MG63 (cell line): ENCODE measurements at regions not wholly inside any gene's neighbourhood (a gene's known extent, or its start where the extent isn't known, plus 50 kb on each side); places are given as distances from the start of the nearest gene placed in this dataset.

Experiments used
- DNase-seq: peaks from one replicate; pipeline ENCODE4 v3.0.0-alpha.2; 2020
- H3K27me3 ChIP-seq: fragments of 250-450 bp; sonication (Bioruptor Pico); 2 replicates; pipeline ENCODE4 v1.5.1; 2020; ENCODE audit warnings: mild to moderate bottlenecking, moderate library complexity
- H3K36me3 ChIP-seq: fragments of 250-450 bp; sonication (Bioruptor Pico); 2 replicates; pipeline ENCODE4 v1.5.1; 2020; ENCODE audit warnings: mild to moderate bottlenecking, moderate library complexity
- H3K4me3 ChIP-seq: fragments of 250-450 bp; sonication (Bioruptor Pico); 2 replicates; pipeline ENCODE4 v1.5.1; 2020; ENCODE audit warnings: mild to moderate bottlenecking, moderate library complexity
- H3K9me3 ChIP-seq: fragments of 250-450 bp; sonication (Bioruptor Pico); 2 replicates; pipeline ENCODE4 v1.5.1; 2020; ENCODE audit warnings: mild to moderate bottlenecking, moderate library complexity

DNA sequence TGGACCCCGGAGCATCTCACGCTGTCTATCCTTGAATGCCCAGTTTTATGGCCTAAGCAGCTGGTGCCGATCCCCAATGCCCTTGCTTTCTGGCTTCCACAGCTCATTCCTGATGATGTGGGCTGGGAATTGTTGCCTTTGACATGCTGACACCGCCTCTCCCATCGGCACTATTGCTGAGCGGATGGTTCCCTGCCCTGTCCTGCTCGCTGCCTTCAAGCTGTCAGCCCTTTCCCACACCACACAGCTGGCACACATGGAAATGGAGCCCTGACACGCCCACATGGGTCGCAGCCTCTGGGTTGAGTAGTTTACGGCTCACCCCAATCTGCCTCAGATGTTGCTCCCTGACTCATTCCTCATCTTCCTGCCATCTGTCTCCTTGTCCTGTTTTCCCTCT, 110.2 kb upstream of the SESN3 start:
- Histone ChIP-seq H3K9me3 (no peaks in the 10 kb centered on the region), H3K4me3 (no peak overlapping the region), H3K36me3 (no peaks in the 10 kb centered on the region), H3K27me3 (no peaks in the 10 kb centered on the region)
- peak; percentile 41 for DNase-seq

DNA sequence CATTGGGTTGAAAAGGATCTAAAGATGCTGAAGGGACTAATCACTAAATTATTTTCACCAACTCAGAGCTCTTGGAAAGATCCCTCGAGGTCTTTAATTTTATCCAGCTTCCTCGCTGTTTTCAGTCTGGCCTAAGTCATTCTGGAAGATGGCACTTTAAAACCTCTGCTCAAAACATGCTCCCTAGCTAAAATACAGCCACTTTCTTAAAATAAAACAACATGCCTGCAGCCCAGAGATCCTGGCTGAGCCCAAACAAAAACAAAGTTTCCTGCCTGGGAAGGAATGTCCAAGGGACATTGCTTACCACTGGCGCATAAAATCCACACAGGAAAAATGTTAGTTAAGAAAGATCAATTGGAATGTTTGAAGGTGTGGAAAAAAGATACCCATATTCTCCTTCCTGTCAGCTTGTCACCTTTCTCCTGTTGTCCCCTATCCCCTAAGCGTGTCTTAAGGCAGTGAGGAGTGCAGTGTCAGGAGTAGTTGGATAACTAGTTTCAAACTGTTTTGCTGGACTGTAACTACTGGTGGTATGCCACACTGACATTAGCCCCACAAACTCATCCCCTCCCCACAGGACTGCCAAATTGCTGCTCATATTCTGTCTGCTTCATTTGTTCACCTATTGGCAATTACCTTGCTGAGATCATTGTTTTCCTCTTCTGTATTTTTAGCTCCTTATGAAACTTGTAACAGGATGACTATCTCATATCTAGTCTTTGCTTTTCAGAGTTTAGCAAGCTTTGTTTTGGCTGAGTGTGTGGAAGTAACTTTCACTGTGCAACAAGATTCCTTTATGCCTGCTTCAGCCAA, 108.3 kb upstream of the SESN3 start:
- H3K4me3 ChIP-seq = no peak overlapping the region
- DNase-seq = no peak
- no peaks in the 10 kb centered on the region for H3K9me3 ChIP-seq
- no peaks in the 10 kb centered on the region for H3K36me3 ChIP-seq
- H3K27me3 ChIP-seq = no peaks in the 10 kb centered on the region

DNA sequence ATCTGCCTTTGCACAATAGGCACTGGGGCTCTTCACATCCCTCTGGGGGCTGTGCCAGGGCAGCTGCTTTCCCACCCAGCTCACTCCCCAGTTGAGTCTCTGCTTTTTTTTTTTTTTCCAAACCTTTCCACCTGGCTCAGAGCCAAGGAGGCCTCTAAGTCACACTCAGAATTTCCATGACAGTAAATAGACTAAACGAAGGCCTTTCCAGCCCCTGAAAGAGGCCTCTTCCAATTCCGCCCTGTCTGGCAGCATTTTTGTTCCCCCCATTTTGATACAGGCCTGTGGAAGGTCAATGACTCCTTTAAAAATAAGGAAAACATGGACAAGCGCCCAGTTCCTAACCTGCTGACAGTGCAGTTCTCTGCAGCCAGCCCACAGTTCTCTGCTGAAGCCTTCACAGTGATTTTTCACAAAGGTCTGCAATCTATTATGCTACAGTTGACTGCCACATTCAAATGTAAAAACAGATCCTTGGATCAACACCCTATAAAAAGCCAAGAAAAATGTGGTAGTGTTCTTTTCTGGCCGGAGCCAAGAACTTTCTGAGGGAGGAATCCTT, 107.5 kb upstream of the SESN3 start:
- no peaks in the 10 kb centered on the region for H3K36me3 ChIP-seq
- H3K9me3 ChIP-seq = no peaks in the 10 kb centered on the region
- no peaks in the 10 kb centered on the region for H3K27me3 ChIP-seq
- DNase-seq = no peak
- H3K4me3 ChIP-seq = no peak overlapping the region

DNA sequence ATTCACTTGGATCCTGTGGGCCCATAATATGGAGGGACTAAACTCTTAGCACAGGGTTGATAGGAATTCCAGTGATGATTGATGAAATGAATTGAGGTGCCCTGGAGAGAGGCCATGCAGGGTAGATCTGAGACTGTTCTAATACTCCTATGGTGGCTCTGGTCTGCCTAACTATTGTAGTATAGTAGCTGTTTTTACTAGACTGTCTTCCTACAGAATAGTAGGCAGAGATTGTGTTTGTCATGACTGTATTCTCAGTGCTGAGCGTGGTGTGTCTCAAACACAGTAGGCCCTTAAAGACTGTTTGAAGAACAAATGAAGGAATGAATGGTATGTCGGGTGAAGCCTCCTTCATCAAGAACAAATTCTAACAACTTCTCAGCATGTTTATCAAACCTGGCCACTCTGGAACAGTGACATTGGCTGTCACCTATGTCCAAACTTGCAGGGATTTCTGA, 107.0 kb upstream of the SESN3 start:
- H3K9me3 ChIP-seq = no peaks in the 10 kb centered on the region
- H3K4me3 ChIP-seq = no peak overlapping the region
- no peaks in the 10 kb centered on the region for H3K36me3 ChIP-seq
- no peaks in the 10 kb centered on the region for H3K27me3 ChIP-seq
- no peak for DNase-seq

DNA sequence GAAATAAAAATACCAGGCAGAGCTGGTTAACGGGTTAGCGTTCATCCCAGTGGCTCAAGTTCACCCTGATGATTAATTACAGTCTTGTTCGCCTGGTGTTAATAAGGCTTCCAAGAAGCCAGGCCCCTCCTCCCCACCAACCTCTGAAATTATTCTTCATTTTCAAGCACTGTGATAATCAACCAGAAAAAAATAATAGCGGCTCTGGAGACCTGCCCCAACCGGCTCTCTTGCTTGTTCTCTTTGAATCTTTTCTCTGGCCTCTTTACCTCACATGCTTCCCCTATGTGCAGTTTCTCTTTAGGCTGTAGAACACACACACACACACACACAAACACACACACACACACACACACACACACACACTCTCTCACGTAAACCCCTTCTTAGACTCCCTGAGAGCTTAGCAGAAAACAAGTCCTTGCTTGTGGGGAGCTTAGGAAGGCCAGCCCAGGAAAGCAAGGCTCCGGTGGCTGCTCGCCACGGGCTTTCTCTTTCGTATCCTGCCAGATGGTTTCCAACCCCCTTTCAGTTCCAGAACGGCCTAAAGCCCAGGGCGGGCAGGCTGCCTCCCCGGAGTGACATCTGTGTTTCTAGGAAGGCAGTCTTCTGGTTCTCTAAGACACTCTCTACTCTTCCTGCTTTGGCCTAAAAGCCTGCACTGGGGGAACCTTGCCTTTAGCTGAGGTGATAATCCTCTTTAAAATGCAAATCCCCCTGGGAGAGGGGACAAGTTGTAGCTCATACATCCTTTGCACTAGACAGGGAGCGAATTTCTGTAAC, 106.4 kb upstream of the SESN3 start:
- Histone ChIP-seq H3K9me3 (no peaks in the 10 kb centered on the region), H3K27me3 (no peaks in the 10 kb centered on the region), H3K36me3 (no peaks in the 10 kb centered on the region), H3K4me3 (peak overlapping the region; percentile 12; the same call in 1 of the 2 replicates)
- DNase-seq = peak; percentile 59

DNA sequence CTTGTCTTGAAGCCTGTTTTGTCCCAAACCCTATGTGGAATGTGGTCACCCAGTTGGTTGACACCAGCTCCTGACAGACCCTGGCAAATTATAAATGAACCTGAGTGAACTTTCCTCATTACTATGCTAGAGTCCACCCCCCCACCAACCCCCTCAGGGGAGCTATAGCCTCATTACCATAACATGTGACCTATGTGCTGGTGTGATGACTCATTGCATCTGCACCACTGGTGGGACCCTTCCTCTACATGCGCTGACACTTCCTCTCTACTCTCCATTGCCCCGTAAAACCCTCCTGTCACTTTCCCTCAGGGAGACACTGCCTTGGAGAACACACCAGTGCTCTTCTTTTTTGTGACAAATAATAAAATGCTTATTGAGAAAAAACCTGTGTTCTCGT, 105.0 kb upstream of the SESN3 start:
- Histone ChIP-seq H3K9me3 (no peaks in the 10 kb centered on the region), H3K4me3 (no peak overlapping the region), H3K36me3 (no peaks in the 10 kb centered on the region), H3K27me3 (no peaks in the 10 kb centered on the region)
- no peak for DNase-seq

DNA sequence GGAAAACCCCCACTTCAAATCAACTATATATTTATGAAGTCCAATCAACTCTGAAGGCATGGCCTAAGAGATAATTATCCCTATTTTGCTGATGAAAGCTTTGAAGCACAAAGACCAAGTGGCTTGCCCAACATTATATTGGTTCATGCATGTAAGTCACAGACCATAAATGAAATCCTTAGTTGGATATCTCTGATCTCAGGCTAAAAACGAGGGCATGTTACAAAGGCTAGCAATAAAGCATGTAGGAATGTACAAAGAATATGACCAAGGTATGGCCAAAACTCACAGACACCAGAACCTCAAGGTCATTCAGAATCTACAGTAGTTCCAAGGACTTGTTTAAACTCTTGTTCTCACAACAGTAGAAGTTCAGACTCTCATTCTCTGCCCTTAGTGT, 100.2 kb upstream of the SESN3 start:
- no peaks in the 10 kb centered on the region for H3K9me3 ChIP-seq
- DNase-seq = no peak
- no peak overlapping the region for H3K4me3 ChIP-seq
- H3K36me3 ChIP-seq = no peaks in the 10 kb centered on the region
- H3K27me3 ChIP-seq = no peaks in the 10 kb centered on the region

DNA sequence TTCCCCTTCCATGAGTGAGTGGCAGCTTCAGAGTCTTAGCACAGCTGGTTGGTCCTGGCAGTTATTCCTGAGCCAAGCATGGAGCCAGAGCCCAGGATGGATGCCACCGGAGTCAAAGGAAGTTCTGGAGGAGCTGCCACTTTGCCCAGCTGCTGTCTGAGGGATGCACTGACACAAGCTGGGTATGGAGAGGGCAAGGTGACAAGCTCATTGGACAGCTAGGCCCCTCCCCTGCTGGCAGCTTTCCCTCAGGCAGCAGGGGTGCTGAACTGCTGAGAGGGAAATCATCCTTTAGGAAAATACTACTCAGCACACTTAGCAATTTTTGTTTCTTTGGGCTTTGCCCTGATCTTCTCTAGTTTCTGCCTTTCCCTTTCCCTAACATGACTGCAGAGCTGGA, 99.3 kb upstream of the SESN3 start:
- no peaks in the 10 kb centered on the region for H3K27me3 ChIP-seq
- DNase-seq = peak; percentile 27

DNA sequence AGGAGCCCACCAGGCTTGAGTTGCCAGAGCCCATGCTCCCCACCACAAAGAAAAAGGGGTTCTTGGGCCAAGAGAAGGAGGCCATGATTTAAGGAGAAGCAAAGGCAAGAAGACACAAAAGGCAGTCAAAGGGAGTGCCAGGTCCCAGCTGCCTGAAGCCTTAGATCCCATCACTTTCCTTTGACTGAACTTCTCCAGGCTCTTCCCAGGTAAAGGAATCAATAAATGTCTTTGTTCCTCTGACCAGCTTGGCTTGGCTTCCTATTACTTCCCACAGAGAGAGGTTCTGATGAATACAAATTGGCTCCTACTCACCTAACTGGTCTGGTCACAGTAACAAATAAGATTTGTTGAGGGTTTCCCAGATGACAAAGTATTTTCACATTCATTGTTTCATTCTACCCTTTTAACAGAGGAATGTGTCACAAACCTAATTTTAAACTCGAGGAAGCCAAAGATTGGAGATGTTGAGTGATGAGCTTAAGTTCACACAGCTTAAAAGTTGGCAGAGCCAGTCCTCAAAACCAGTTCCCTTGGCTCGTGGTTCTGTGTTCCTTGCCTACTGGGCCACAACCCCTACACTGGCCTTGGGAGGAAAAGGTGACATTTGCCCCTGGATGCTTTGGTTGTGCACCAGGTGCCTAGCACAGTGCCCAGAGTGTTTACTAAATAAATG, 96.4 kb upstream of the SESN3 start:
- DNase-seq = no peak
- no peaks in the 10 kb centered on the region; the same call in 1 of the 2 replicates for H3K9me3 ChIP-seq
- no peaks in the 10 kb centered on the region for H3K36me3 ChIP-seq
- no peak overlapping the region for H3K4me3 ChIP-seq
- no peaks in the 10 kb centered on the region for H3K27me3 ChIP-seq

More for the DNA sequence above, 99.3 kb upstream of the SESN3 start:
- no peaks in the 10 kb centered on the region for H3K9me3 ChIP-seq
- no peak overlapping the region for H3K4me3 ChIP-seq
- no peaks in the 10 kb centered on the region for H3K36me3 ChIP-seq

DNA sequence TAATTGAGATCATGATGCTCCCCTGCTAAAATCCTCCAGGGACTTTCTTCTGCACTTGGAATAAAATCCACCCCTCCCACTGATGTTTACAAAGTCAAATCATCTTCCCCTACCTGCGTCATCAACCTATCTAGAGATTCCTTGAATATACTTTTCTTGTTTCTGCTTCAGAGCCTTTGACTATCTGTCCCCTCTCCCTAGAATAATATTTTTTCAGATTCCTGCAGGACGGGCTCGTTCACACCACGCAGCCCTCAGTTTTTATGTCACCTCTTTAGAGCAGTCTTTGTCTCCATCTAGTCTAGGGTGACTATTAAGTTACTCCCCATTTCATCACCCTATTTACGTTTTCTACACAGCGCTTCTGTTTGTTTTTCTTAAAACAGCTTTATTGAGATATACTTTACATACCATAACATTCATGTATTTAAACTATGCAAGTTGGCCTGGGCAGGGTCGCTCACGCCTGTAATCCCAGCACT, 94.8 kb upstream of the SESN3 start:
- H3K36me3 ChIP-seq = no peaks in the 10 kb centered on the region
- no peaks in the 10 kb centered on the region for H3K27me3 ChIP-seq
- H3K9me3 ChIP-seq = no peaks in the 10 kb centered on the region; the same call in 1 of the 2 replicates
- DNase-seq = no peak
- no peak overlapping the region for H3K4me3 ChIP-seq

DNA sequence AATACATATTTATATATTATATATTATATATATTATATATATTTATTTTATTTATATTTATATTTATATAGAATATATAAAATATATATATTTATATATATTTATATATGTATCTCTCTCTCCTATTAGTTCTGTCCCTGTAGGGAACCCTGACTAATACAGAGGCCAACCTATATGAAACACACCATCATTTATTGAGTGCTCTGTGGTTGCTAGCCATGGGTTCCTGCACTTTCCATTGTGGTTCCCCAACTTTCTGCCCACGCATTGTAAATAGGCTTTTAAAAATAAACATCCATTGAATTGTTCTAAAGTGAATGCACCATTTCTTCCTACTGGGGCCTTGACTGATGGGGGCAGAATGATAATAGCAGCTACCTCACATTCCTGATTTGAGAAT, 93.8 kb upstream of the SESN3 start:
- H3K36me3 ChIP-seq = no peaks in the 10 kb centered on the region
- no peak overlapping the region for H3K4me3 ChIP-seq
- no peak for DNase-seq

DNA sequence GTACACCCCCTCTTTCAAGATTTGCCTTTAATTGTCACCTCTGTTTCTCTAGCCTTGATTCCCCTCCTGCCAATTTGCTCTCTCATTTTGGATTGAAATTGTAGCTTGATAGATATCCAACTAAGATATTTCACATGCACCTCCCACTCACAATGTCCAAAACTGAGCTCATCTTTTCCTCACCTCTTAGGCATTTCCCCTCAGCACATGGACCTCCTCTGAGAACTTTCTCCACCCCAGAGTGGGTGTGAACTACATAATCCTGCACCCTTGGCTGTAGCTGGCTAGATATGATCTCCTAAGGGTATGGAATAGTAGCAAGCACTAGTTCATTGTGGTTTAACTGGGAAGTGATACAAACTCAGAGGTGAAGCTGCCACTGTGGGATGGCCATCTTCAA, 91.5 kb upstream of the SESN3 start:
- peak; percentile 72 for DNase-seq
- Histone ChIP-seq H3K36me3 (no peaks in the 10 kb centered on the region), H3K4me3 (no peak overlapping the region), H3K9me3 (no peaks in the 10 kb centered on the region; the same call in 1 of the 2 replicates), H3K27me3 (no peaks in the 10 kb centered on the region)

More for the DNA sequence above, 93.8 kb upstream of the SESN3 start:
- no peaks in the 10 kb centered on the region for H3K27me3 ChIP-seq
- no peaks in the 10 kb centered on the region; the same call in 1 of the 2 replicates for H3K9me3 ChIP-seq

DNA sequence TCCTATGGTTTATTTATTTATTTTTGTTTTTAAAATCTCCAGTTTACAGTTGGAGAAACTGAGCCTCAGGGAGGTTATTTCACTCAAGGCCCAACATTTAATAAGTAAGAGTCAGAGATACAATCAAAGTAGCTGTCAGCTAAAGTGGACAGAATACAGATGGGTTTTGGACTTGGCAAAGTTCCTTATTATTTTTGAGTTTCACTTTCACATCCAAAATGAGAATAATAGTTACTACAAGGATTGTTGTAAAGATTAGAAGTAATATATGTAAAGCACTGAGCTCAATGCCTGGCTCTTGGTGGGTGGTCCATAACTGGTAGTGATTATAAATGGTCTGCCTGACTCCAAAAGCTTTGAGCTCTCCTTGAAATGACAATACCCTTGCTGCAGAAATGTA, 87.5 kb upstream of the SESN3 start:
- Histone ChIP-seq H3K27me3 (no peaks in the 10 kb centered on the region), H3K4me3 (no peak overlapping the region), H3K9me3 (no peaks in the 10 kb centered on the region; the same call in 1 of the 2 replicates), H3K36me3 (no peaks in the 10 kb centered on the region)
- no peak for DNase-seq

DNA sequence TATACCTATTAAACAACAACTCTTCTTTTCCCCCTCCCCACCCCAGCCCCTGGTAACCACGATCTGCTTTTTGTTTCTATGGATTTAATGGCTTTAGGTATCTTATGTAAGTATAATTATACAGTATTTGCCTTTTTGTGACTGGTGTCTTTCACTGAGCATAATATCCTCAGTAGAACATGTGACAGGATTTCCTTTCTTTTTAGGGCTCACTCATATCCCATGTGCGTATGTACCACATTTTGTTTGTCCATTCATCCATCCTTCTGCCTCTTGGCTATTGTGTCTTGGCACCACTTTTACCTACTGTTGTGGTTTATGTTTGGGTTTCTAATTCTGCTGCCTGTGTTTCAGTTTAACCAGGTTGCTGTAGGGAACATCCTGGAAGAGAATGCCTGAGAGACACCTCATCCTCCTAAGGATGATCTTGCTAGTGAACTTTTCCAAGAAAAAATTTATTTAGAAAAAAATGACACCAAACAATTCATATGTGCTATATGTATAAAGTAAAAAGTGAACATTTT, 77.6 kb upstream of the SESN3 start:
- H3K4me3 ChIP-seq = no peak overlapping the region
- H3K9me3 ChIP-seq = no peaks in the 10 kb centered on the region
- no peaks in the 10 kb centered on the region for H3K36me3 ChIP-seq
- no peaks in the 10 kb centered on the region for H3K27me3 ChIP-seq
- no peak for DNase-seq

DNA sequence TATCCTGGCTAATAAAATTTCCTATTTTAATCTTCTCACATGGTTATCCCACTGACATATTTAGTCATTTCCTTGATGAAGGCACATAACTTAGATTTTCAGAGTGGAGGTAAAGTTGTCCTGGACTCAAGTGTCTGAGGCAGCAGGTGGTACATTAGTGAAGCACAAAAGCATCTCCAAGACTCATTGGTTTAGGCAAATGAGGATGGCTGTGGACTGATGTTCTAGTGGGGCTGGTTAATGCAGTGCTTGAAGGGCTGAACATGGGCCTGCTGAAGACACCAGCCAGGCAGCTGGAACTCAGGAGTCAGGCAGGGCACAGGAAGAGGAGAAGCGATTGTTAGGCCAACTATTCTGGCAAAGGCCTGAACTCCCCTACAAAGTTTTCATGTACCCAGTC, 76.3 kb upstream of the SESN3 start:
- DNase-seq = no peak
- Histone ChIP-seq H3K4me3 (no peak overlapping the region), H3K36me3 (no peaks in the 10 kb centered on the region), H3K9me3 (no peaks in the 10 kb centered on the region), H3K27me3 (no peaks in the 10 kb centered on the region)

DNA sequence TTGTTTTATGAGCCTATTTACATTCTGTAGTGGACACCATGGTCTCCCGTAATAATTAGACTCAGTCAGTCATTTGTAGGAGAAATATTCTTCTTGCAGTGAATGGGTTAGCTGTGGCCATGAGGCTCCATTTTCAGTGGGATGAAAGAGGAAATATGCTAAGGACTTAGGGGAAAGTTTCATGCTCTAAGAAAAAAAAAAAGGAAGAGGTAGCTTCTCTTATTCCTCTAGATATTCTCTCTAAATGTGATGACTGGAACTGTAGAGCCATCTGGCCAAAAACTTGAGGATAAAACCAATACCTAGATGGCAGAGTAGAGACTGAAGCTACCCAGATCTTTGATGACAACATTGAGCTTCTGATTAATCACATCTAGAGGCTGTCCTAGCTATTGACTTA, 75.8 kb upstream of the SESN3 start:
- no peaks in the 10 kb centered on the region for H3K27me3 ChIP-seq
- no peak overlapping the region for H3K4me3 ChIP-seq
- H3K36me3 ChIP-seq = no peaks in the 10 kb centered on the region
- no peak for DNase-seq
- H3K9me3 ChIP-seq = no peaks in the 10 kb centered on the region
